Sigmoid colon (tissue), 6 donors: ENCODE measurements at regions not wholly inside any gene's neighbourhood (a gene's known extent, or its start where the extent isn't known, plus 50 kb on each side); places are given as distances from the start of the nearest gene placed in this dataset.

Experiments
- DNase-seq: peaks from one replicate; pipeline ENCODE4 v3.0.0-alpha.2; 2019
- H3K27ac ChIP-seq, 4 donors: fragments of 200-600 bp; sonication (generic); one replicate each; pipeline ENCODE4 v1.5.1; 2016 to 2019; ENCODE audit warnings: mild to moderate bottlenecking in 1 of 4
- H3K27me3 ChIP-seq, 3 donors: fragments of 200-600 bp; sonication (generic); one replicate each; pipeline ENCODE4 v1.5.1; 2019; ENCODE audit warnings: mild to moderate bottlenecking in 1 of 3
- H3K36me3 ChIP-seq, 4 donors: fragments of 200-600 bp; sonication (generic); one replicate each; pipeline ENCODE4 v1.5.1; 2016 to 2019
- H3K4me1 ChIP-seq, 4 donors: fragments of 200-600 bp; sonication (generic); one replicate each; pipeline ENCODE4 v1.5.1; 2017 to 2019
- H3K4me3 ChIP-seq, 4 donors: fragments of 200-600 bp; sonication (generic); one replicate each; pipeline ENCODE4 v1.5.1; 2017 to 2019; ENCODE audit warnings: mild to moderate bottlenecking in 2 of 4, moderate library complexity in 1 of 4
- H3K9me3 ChIP-seq, 4 donors: fragments of 200-600 bp in 3 of 4; sonication (generic) in 3 of 4; one replicate each; pipeline versions ENCODE4 v1.5.1 to v1.6.1; 2013 to 2019
- EP300 ChIP-seq, 4 donors: sonication (generic); formaldehyde crosslinking; IDR thresholded peaks; one replicate each; pipeline ENCODE4 v1.6.1; 2017; ENCODE audit warnings: antibody characterized with exemption in 4 of 4
- POLR2A ChIP-seq, 2 donors: fragments of 450-650 bp; IDR thresholded peaks; one replicate each; pipeline ENCODE4 v1.6.1; 2016; ENCODE audit warnings: antibody characterized with exemption in 2 of 2, mild to moderate bottlenecking in 2 of 2, moderate library complexity in 2 of 2
- POLR2AphosphoS5 ChIP-seq, 4 donors: sonication (generic); formaldehyde crosslinking; IDR thresholded peaks; one replicate each; pipeline ENCODE4 v1.6.1; 2017; ENCODE audit warnings: antibody characterized with exemption in 4 of 4
- WGBS, 2 donors: extraction: QIAGEN DNeasy Blood & Tissue Kit; methylation state at CpG; one replicate each; pipeline ENCODE4 v1.1.7; 2013; 5-methylcytosine and 5-hydroxymethylcytosine counted together
- intact Hi-C: fragments of 100-400 bp; cut with DNase I; formaldehyde crosslinking; loops from one replicate; pipeline ENCODE4 v1.15.1; 2023
- TF ChIP-seq, protein P1 (sequence below), 4 experiments: fragments of 450-650 bp in 3 of 4; fragments of 200-600 bp in 1 of 4; IDR thresholded peaks; one replicate each; pipeline ENCODE4 v1.5.1; 2016 to 2019; ENCODE audit warnings: antibody characterized with exemption in 4 of 4, mild to moderate bottlenecking in 3 of 4, moderate library complexity in 2 of 4
- donor health status: healthy with polysubstance abuse.
- donor health status: healthy.

DNA sequence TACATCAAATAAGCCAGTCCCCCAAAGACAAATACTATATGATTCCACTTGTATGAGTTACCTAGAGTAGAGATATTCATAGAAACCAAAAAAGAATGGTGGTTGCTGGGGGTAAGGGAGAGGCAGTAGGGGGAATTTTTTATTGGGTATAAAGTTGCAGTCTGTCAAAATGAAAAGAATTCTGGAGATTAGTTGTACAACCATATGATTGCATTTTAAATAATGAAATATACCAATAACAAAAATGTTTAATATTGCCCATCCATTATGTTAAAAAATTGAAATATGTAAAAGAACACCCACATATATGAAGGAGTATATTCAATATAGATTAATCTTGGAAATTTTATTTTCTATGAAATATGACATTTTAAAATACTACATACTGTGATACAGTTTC is 1383.5 kb downstream of the FSCB start:
- no peak for DNase-seq
- H3K27me3 ChIP-seq = no peaks in the 10 kb centered on the region
- no peak overlapping the region for H3K4me3 ChIP-seq
- no peaks in the 10 kb centered on the region for H3K4me1 ChIP-seq
- H3K9me3 ChIP-seq = no peaks in the 10 kb centered on the region
- no peak for TF ChIP-seq POLR2A (IDR thresholded peaks at IDR 0.05)
- no peak for TF ChIP-seq POLR2AphosphoS5 (IDR thresholded peaks at IDR 0.05)
- TF ChIP-seq EP300 (IDR thresholded peaks at IDR 0.05) = no peak
- TF ChIP-seq, protein P1, sequence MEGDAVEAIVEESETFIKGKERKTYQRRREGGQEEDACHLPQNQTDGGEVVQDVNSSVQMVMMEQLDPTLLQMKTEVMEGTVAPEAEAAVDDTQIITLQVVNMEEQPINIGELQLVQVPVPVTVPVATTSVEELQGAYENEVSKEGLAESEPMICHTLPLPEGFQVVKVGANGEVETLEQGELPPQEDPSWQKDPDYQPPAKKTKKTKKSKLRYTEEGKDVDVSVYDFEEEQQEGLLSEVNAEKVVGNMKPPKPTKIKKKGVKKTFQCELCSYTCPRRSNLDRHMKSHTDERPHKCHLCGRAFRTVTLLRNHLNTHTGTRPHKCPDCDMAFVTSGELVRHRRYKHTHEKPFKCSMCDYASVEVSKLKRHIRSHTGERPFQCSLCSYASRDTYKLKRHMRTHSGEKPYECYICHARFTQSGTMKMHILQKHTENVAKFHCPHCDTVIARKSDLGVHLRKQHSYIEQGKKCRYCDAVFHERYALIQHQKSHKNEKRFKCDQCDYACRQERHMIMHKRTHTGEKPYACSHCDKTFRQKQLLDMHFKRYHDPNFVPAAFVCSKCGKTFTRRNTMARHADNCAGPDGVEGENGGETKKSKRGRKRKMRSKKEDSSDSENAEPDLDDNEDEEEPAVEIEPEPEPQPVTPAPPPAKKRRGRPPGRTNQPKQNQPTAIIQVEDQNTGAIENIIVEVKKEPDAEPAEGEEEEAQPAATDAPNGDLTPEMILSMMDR (IDR thresholded peaks at IDR 0.05) = no peak
- intact Hi-C loops = no loop called here
- no peaks in the 10 kb centered on the region for H3K36me3 ChIP-seq
- H3K27ac ChIP-seq = no peak overlapping the region

DNA sequence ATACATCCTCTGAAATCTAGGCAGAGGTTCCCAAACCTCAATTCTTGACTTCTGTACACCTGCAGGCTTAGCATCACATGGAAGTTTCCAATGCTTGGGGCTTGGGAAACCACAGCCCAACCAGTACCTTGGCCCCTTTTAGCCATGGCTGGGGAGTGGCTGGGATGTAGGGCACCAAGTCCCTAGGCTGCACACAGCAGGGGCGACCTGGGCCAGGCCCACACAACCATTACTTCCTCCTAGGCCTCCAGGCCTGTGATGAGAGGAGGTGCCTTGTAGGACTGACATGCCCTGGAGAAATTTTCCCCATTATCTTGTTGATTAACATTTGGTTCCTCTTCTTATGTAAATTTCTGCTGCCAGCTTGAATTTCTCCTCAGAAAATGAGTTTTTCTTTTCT is 1387.4 kb downstream of the FSCB start:
- no peak for DNase-seq
- TF ChIP-seq EP300 (IDR thresholded peaks at IDR 0.05) (no peak), POLR2AphosphoS5 (IDR thresholded peaks at IDR 0.05) (no peak), POLR2A (IDR thresholded peaks at IDR 0.05) (no peak)
- TF ChIP-seq, protein P1 (IDR thresholded peaks at IDR 0.05) = no peak

DNA sequence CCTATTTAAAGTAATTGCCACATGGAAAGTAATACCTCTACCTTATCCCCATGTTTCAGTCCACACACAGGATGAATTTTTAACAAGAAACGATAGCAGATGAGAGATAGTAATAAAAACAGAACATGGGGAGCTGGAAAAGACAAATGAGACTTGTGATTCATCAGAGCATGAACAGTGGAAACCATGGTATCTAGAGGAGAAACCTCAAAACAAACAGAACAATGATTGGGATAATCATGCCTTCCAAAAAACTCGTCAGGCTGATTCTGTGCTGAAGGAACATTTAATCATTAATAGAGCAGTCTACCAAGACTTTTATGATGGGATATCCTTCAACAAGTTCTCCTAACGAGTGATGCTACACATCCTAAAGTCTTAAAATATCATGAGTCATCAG is 1390.7 kb downstream of the FSCB start:
- Histone ChIP-seq H3K36me3 (no peaks in the 10 kb centered on the region), H3K4me1 (no peaks in the 10 kb centered on the region), H3K27me3 (no peaks in the 10 kb centered on the region), H3K4me3 (no peak overlapping the region), H3K9me3 (no peaks in the 10 kb centered on the region), H3K27ac (no peak overlapping the region)
- DNase-seq = no peak
- 48 to 75% methylated on average over 3 of the region's 3 CpGs for whole genome bisulfite sequencing, 2 donors
- TF ChIP-seq POLR2AphosphoS5 (IDR thresholded peaks at IDR 0.05) = no peak
- intact Hi-C loops = no loop called here

More for the DNA sequence above, 1387.4 kb downstream of the FSCB start:
- H3K4me1 ChIP-seq = no peaks in the 10 kb centered on the region
- H3K27ac ChIP-seq = no peak overlapping the region
- WGBS, 2 donors = 45 to 76% methylated on average over 1 of the region's 1 CpG
- H3K9me3 ChIP-seq = no peaks in the 10 kb centered on the region
- H3K4me3 ChIP-seq = no peak overlapping the region
- H3K36me3 ChIP-seq = no peaks in the 10 kb centered on the region
- no peaks in the 10 kb centered on the region for H3K27me3 ChIP-seq
- intact Hi-C loops = no loop called here

DNA sequence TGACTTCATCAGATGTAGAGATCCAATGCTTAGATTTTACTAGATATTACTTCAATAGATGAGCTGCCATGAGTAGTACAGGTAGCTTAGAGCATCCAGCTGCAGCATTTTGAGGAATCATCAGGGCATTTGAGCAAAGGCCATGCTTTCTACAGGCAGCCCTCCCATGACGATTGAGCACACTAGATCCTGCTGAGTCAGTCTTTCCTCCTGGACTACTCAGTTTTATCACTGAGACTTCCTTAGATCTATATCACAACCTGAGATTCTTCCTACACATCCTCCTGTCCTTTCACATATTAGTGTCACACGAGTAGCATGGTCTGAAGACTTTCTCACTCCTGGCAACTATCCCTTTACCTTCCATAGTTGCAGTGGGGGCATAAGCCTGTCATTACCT is 1401.8 kb downstream of the FSCB start:
- H3K4me3 ChIP-seq = no peak overlapping the region
- H3K36me3 ChIP-seq = no peaks in the 10 kb centered on the region
- no peak overlapping the region for H3K27ac ChIP-seq
- DNase-seq = no peak
- intact Hi-C loops = no loop called here
- 51 to 68% methylated on average over 2 of the region's 2 CpGs for WGBS, 2 donors
- no peaks in the 10 kb centered on the region for H3K4me1 ChIP-seq
- TF ChIP-seq, protein P1 (IDR thresholded peaks at IDR 0.05) = no peak
- no peak for TF ChIP-seq POLR2A (IDR thresholded peaks at IDR 0.05)
- no peak for TF ChIP-seq POLR2AphosphoS5 (IDR thresholded peaks at IDR 0.05)
- no peak for TF ChIP-seq EP300 (IDR thresholded peaks at IDR 0.05)
- no peaks in the 10 kb centered on the region for H3K27me3 ChIP-seq
- no peaks in the 10 kb centered on the region for H3K9me3 ChIP-seq

DNA sequence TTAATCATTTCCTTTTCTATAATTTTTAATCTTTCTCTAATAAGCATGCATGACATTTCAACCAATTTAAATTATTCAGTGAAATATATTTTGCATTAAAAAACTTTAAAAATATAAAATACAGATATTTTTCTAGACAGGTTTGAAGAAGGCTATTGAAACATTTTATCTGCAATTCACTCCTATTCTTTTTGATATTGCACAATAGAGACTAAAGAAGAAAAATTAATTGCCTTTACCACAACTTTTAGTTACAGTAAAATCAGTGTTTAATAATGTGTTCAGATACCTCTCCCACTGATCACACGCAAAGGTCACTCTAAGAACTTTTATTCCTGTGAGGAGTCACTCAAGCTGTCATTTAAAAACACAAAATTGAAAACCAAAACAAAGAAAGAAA is 1416.7 kb downstream of the FSCB start:
- no peaks in the 10 kb centered on the region for H3K36me3 ChIP-seq
- 86 to 94% methylated on average over 1 of the region's 1 CpG for WGBS, 2 donors

More for the DNA sequence above, 1416.7 kb downstream of the FSCB start:
- H3K27me3 ChIP-seq = no peaks in the 10 kb centered on the region
- H3K4me3 ChIP-seq = no peak overlapping the region
- intact Hi-C loops = no loop called here
- no peaks in the 10 kb centered on the region for H3K9me3 ChIP-seq
- TF ChIP-seq POLR2AphosphoS5 (IDR thresholded peaks at IDR 0.05) (no peak), POLR2A (IDR thresholded peaks at IDR 0.05) (no peak), EP300 (IDR thresholded peaks at IDR 0.05) (no peak)
- TF ChIP-seq, protein P1 (IDR thresholded peaks at IDR 0.05) = no peak
- DNase-seq = no peak
- no peak overlapping the region for H3K27ac ChIP-seq
- no peaks in the 10 kb centered on the region for H3K4me1 ChIP-seq
